Lower leg skin (tissue), 4 donors: ENCODE measurements at regions not wholly inside any gene's neighbourhood (a gene's known extent, or its start where the extent isn't known, plus 50 kb on each side); places are given as distances from the start of the nearest gene placed in this dataset.

Source experiments
- DNase-seq, 2 donors: peaks; one replicate each; pipeline ENCODE4 v3.0.0-alpha.2; 2019; ENCODE audit warnings: low spot score in 2 of 2
- H3K4me3 ChIP-seq: fragments of 200-600 bp; sonication (generic); 2 replicates; pipeline ENCODE4 v1.5.1; 2017; ENCODE audit warnings: mild to moderate bottlenecking, low read depth; ENCODE audit not compliant: poor library complexity, severe bottlenecking
- CTCF ChIP-seq, 3 donors: fragments of 450-650 bp; IDR thresholded peaks; one replicate each; pipeline ENCODE4 v1.5.1; 2016; ENCODE audit warnings: antibody characterized with exemption in 3 of 3, mild to moderate bottlenecking in 3 of 3, moderate library complexity in 2 of 3
- POLR2A ChIP-seq, 2 donors: fragments of 450-650 bp; IDR thresholded peaks; one replicate each; pipeline ENCODE4 v1.6.1; 2016 to 2017; ENCODE audit warnings: antibody characterized with exemption in 2 of 2, mild to moderate bottlenecking in 1 of 2, moderate library complexity in 1 of 2
- WGBS, 2 donors: methylation state at CpG; one replicate each; pipeline ENCODE4 v1.1.5; 2018; 5-methylcytosine and 5-hydroxymethylcytosine counted together
- intact Hi-C: fragments of 100-400 bp; cut with DNase I; formaldehyde crosslinking; loops from one replicate; pipeline ENCODE4 v1.15.0; 2023; ENCODE audit warnings: low total_unique reads

GRCh38 chr9:73805853-73806458, 654.3 kb downstream of the ANXA1 start:
- intact Hi-C loops = no loop called here
- DNase-seq = no peak
- 51 to 60% methylated on average over 1 of the region's 1 CpG for WGBS, 2 donors
- H3K4me3 ChIP-seq = no peak overlapping the region
- no peak for TF ChIP-seq POLR2A (IDR thresholded peaks at IDR 0.05)
- no peak for TF ChIP-seq CTCF (IDR thresholded peaks at IDR 0.05)

- 83 to 86% methylated on average over 2 of the region's 2 CpGs for WGBS, 2 donors
- TF ChIP-seq POLR2A (IDR thresholded peaks at IDR 0.05) (no peak), CTCF (IDR thresholded peaks at IDR 0.05) (no peak)
- no peak overlapping the region for H3K4me3 ChIP-seq
- intact Hi-C loops = no loop called here
- no peak for DNase-seq
Measured at GRCh38 chr9:73806876-73807275, 655.2 kb downstream of the ANXA1 start.

GRCh38 chr9:73807952-73808351, 656.3 kb downstream of the ANXA1 start:
- WGBS, 2 donors = 72 to 76% methylated on average over 1 of the region's 1 CpG
- no peak overlapping the region for H3K4me3 ChIP-seq
- DNase-seq = no peak
- no peak for TF ChIP-seq CTCF (IDR thresholded peaks at IDR 0.05)
- TF ChIP-seq POLR2A (IDR thresholded peaks at IDR 0.05) = no peak
- intact Hi-C loops = no loop called here

- TF ChIP-seq POLR2A (IDR thresholded peaks at IDR 0.05) (no peak), CTCF (IDR thresholded peaks at IDR 0.05) (no peak)
- H3K4me3 ChIP-seq = no peak overlapping the region
- WGBS, 2 donors = 52 to 55% methylated on average over 3 of the region's 3 CpGs
- DNase-seq = no peak
- intact Hi-C loops = no loop called here
Measured at GRCh38 chr9:73810585-73811215, 659.0 kb downstream of the ANXA1 start.

GRCh38 chr9:73813546-73813945, 661.9 kb downstream of the ANXA1 start:
- WGBS, 2 donors = 52 to 61% methylated on average over 2 of the region's 2 CpGs
- no peak for TF ChIP-seq CTCF (IDR thresholded peaks at IDR 0.05)
- TF ChIP-seq POLR2A (IDR thresholded peaks at IDR 0.05) = no peak
- DNase-seq = no peak
- intact Hi-C loops = no loop called here
- H3K4me3 ChIP-seq = no peak overlapping the region

- intact Hi-C loops = no loop called here
- 32 to 43% methylated on average over 12 of the region's 12 CpGs for WGBS, 2 donors
- no peak overlapping the region for H3K4me3 ChIP-seq
- DNase-seq = no peak
- no peak for TF ChIP-seq CTCF (IDR thresholded peaks at IDR 0.05)
- no peak for TF ChIP-seq POLR2A (IDR thresholded peaks at IDR 0.05)
Measured at GRCh38 chr9:73816905-73817304, 665.2 kb downstream of the ANXA1 start.
